Heart left ventricle (tissue), 16 donors: ENCODE measurements at regions not wholly inside any gene's neighbourhood (a gene's known extent, or its start where the extent isn't known, plus 50 kb on each side); places are given as distances from the start of the nearest gene placed in this dataset.
"Not testable (repeated sequence)": the region's sequence is repeated elsewhere in the genome, so short reads cannot be mapped to it uniquely, and the experiment has no call there.

Experiments used
- ATAC-seq, 4 donors: fragments of 200-7000 bp; cut with Tn5 transposase; one replicate each; pipeline ENCODE4 v1.9.1; 2020 to 2022; ENCODE audit warnings: moderate library complexity in 4 of 4, mild to moderate bottlenecking in 3 of 4, moderate number of reproducible peaks in 1 of 4
- DNase-seq, 5 donors: peaks; one replicate each; pipeline ENCODE4 v3.0.0-alpha.2; 2020
- H3K27ac ChIP-seq, 12 donors: fragments of 200-600 bp; sonication (generic) in 4 of 12; one replicate each; pipeline versions ENCODE4 v1.5.0 to v1.8.0; 2016 to 2022; ENCODE audit warnings: mild to moderate bottlenecking in 2 of 12
- H3K27me3 ChIP-seq, 9 donors: fragments of 200-600 bp; sonication (generic) in 2 of 9; one replicate each; pipeline versions ENCODE4 v1.5.1 to v1.8.0; 2016 to 2022; ENCODE audit warnings: mild to moderate bottlenecking in 3 of 9
- H3K36me3 ChIP-seq, 9 donors: fragments of 200-600 bp; sonication (generic) in 2 of 9; one replicate each; pipeline versions ENCODE4 v1.5.0 to v1.8.0; 2018 to 2022; ENCODE audit warnings: mild to moderate bottlenecking in 2 of 9
- H3K4me1 ChIP-seq, 12 donors: fragments of 200-600 bp; sonication (generic) in 4 of 12; one replicate each; pipeline versions ENCODE4 v1.5.0 to v1.8.0; 2016 to 2022; ENCODE audit warnings: mild to moderate bottlenecking in 3 of 12
- H3K4me3 ChIP-seq, 12 donors: fragments of 200-600 bp; sonication (generic) in 4 of 12; one replicate each; pipeline versions ENCODE4 v1.5.0 to v1.8.0; 2017 to 2022; ENCODE audit warnings: mild to moderate bottlenecking in 9 of 12, moderate library complexity in 4 of 12
- H3K9me3 ChIP-seq, 12 donors: fragments of 200-600 bp; sonication (generic) in 4 of 12; one replicate each; pipeline versions ENCODE4 v1.5.0 to v1.8.0; 2016 to 2022; ENCODE audit warnings: mild to moderate bottlenecking in 1 of 12
- POLR2A ChIP-seq, 2 donors: fragments of 450-650 bp; IDR thresholded peaks; one replicate each; pipeline ENCODE4 v1.6.1; 2017; ENCODE audit warnings: antibody characterized with exemption in 2 of 2, mild to moderate bottlenecking in 2 of 2, moderate library complexity in 2 of 2
- WGBS, 4 donors: extraction: QIAGEN DNeasy Blood & Tissue Kit in 2 of 4; methylation state at CpG; one replicate each; pipeline versions ENCODE4 v1.1.5 to v1.1.7; 2013 to 2018; 5-methylcytosine and 5-hydroxymethylcytosine counted together
- intact Hi-C, 10 donors: fragments of 100-400 bp; cut with DNase I; formaldehyde crosslinking; loops; one replicate each; pipeline versions ENCODE4 v1.11.1 to v1.14.2; 2022
- TF ChIP-seq, protein P1 (sequence below), 12 donors: fragments of 200-600 bp; sonication (generic) in 4 of 12; IDR thresholded peaks; one replicate each; pipeline versions ENCODE4 v1.5.0 to v1.8.0; 2018 to 2022; ENCODE audit warnings: antibody characterized with exemption in 12 of 12, mild to moderate bottlenecking in 5 of 12
- donor health status: ischemic (EF 13 %, LVEDD 7.1; RV severe dilation, severe dysfunction).
- donor health status: healthy with polysubstance abuse.
- donor health status: DM: no; HTN: yes; CAD: no.
- donor health status: DM: no; HTN: no; CAD: no.
- donor health status: ischemic (EF 25% LVEDD 6.9; RV normal size, moderate dysfunction).
- donor health status: ischemic (EF 25% LVEDD 5.7; RV mildly dilated, moderate dysfunction).
- donor health status: healthy.
- donor health status: DM: yes; HTN: yes; CAD: no.
- donor health status: ischemic (EF 35%, LVEDD 5.7; RV mildly dilated, moderate dysfunction).
- donor health status: nonischemic (EF 11% LVEDD 7.7; RV severe dilation, severe dysfunction).
- donor health status: DM: yes; HTN: yes; CAD: no.
- donor health status: PGD.
- donor health status: ischemic (EF 29% LVEDD 5.4; RV normal size, mild dysfunction).
- donor health status: nonischemic (EF 23%, LVEDD 6.1; RV moderate dilation, normal function).

DNA sequence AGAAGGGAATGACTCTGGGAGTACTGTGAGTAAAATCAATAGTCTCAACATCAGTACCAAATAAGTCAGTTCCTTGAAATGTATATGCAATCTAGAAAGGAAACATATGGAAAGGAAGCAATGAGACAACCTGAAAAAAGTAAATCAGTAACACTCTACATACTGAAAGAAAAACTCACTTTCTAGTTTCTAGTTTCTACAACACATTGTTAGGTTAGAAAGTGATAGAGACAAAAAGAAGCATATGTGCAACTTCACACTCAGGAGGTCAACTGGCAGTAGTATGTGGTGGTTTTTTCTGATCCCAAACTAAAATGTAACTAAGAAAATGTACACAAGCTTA is 156.5 kb upstream of the SOX6 start:
- ATAC-seq (no peak), DNase-seq (no peak)
- Histone ChIP-seq H3K27ac (no peak overlapping the region), H3K4me3 (no peak overlapping the region), H3K27me3 (no peaks in the 10 kb centered on the region), H3K9me3 (peaks cover 0 to 8% (median 0%) of the 10 kb centered on the region in 12 donors), H3K4me1 (peaks cover 0 to 16% (median 8%) of the 10 kb centered on the region in 12 donors), H3K36me3 (no peaks in the 10 kb centered on the region)
- intact Hi-C loops, result no loop called here
- TF ChIP-seq, protein P1, sequence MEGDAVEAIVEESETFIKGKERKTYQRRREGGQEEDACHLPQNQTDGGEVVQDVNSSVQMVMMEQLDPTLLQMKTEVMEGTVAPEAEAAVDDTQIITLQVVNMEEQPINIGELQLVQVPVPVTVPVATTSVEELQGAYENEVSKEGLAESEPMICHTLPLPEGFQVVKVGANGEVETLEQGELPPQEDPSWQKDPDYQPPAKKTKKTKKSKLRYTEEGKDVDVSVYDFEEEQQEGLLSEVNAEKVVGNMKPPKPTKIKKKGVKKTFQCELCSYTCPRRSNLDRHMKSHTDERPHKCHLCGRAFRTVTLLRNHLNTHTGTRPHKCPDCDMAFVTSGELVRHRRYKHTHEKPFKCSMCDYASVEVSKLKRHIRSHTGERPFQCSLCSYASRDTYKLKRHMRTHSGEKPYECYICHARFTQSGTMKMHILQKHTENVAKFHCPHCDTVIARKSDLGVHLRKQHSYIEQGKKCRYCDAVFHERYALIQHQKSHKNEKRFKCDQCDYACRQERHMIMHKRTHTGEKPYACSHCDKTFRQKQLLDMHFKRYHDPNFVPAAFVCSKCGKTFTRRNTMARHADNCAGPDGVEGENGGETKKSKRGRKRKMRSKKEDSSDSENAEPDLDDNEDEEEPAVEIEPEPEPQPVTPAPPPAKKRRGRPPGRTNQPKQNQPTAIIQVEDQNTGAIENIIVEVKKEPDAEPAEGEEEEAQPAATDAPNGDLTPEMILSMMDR (IDR thresholded peaks at IDR 0.05), result no peak
- no peak for TF ChIP-seq POLR2A (IDR thresholded peaks at IDR 0.05)

GRCh38 chr11:16512198-16512898 is 156.0 kb upstream of the SOX6 start:
- H3K36me3 ChIP-seq, result no peaks in the 10 kb centered on the region
- no peak overlapping the region for H3K4me3 ChIP-seq
- intact Hi-C loops, result no loop called here
- peaks cover 0 to 13% (median 0%) of the 10 kb centered on the region in 12 donors for H3K9me3 ChIP-seq
- TF ChIP-seq, protein P1 (IDR thresholded peaks at IDR 0.05), result no peak
- TF ChIP-seq POLR2A (IDR thresholded peaks at IDR 0.05), result no peak
- peaks cover 0 to 16% (median 8%) of the 10 kb centered on the region in 12 donors for H3K4me1 ChIP-seq
- WGBS, 4 donors, result 78 to 86% (median 81%) methylated on average over 2 of the region's 2 CpGs
- H3K27me3 ChIP-seq, result no peaks in the 10 kb centered on the region
- ATAC-seq (no peak), DNase-seq (no peak)
- peak overlapping the region in 1 of 12 donors; percentile 31 for H3K27ac ChIP-seq

DNA sequence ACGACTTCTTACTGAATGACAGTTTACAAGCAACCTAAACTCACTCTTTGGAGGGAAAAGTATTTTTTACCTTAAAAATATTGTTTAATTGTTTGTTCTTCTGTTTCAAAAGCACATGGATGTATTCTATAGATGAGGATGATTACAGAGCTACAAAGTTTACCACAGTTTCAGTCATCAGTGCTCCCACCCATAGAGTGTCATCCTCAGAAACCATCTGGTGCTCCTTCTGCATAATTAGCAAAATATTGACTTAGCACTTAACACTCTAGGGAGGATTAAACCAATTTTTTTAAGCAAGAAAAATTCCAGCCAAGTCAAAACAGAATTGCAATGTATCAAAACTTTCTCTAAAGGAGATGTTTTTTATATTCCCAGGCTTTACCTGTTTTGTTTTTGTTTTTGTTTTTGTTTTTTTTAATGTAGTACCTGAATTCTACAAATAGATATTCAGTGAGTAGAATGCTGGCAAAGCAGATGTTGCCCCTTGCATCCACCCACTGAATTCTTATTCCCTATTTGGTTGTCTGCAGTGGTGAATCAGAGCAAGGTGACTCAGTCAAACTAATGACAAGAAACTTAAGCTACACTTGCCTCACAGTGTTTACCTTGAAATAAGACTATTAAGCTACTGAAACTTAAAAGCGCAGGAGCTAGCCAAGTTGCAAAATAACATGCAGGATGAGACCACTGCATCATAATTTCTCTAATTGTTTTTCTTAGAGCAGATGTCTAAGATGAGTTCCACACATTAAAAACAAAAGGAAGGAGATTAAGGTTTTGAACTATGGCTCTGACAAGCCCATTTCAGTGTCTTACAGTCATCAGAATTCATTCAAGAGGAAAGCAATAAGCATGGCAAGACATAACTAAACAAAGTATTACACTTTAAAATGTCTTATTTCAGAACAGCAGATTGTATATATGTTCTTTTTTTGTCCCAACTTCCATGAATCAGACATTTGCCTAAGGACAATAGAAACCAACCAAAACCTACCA is 155.1 kb upstream of the SOX6 start:
- Histone ChIP-seq H3K4me3 (no peak overlapping the region), H3K9me3 (peaks cover 0 to 22% (median 0%) of the 10 kb centered on the region in 12 donors), H3K27ac (peak overlapping the region in 2 of 12 donors; percentile 1 to 31), H3K27me3 (no peaks in the 10 kb centered on the region), H3K4me1 (peaks cover 0 to 16% (median 8%) of the 10 kb centered on the region in 12 donors), H3K36me3 (no peaks in the 10 kb centered on the region)
- ATAC-seq, result peak; percentile 39 to 84 (median 60)
- 85 to 97% (median 93%) methylated on average over 2 of the region's 2 CpGs for WGBS, 4 donors
- intact Hi-C loops, result no loop called here
- no peak for DNase-seq
- TF ChIP-seq POLR2A (IDR thresholded peaks at IDR 0.05), result no peak
- TF ChIP-seq, protein P1 (IDR thresholded peaks at IDR 0.05), result no peak

DNA sequence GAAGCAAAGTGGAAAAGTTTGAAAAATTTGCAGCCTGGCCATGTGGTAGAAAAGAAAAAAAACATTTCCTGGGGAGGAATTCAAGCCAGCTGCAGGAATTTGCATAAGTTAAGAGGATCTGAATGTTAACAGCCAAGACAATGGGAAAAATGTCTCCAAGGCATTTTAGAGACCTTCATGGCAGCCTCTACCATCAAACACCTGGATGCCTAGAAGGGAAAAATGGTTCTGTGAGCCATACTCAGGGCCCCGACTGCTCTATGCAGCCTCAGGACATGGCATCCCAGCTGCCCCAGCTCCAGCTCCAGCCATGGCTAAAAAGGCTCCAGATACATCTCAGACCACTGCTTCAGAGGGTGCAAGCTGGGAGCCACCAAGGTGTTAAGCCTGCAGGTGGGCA is 149.1 kb upstream of the SOX6 start:
- peaks cover 0 to 6% (median 0%) of the 10 kb centered on the region in 12 donors for H3K4me1 ChIP-seq
- H3K36me3 ChIP-seq, result no peaks in the 10 kb centered on the region
- H3K9me3 ChIP-seq, result peaks cover 0 to 70% (median 16%) of the 10 kb centered on the region in 12 donors
- no peak for TF ChIP-seq POLR2A (IDR thresholded peaks at IDR 0.05)
- TF ChIP-seq, protein P1 (IDR thresholded peaks at IDR 0.05), result no peak
- ATAC-seq (peak in 1 of 4 donors; percentile 15), DNase-seq (no peak)
- WGBS, 4 donors, result 86 to 100% (median 98%) methylated on average over 1 of the region's 1 CpG
- no peak overlapping the region for H3K27ac ChIP-seq
- no peaks in the 10 kb centered on the region for H3K27me3 ChIP-seq
- intact Hi-C loops, result no loop called here
- H3K4me3 ChIP-seq, result no peak overlapping the region

DNA sequence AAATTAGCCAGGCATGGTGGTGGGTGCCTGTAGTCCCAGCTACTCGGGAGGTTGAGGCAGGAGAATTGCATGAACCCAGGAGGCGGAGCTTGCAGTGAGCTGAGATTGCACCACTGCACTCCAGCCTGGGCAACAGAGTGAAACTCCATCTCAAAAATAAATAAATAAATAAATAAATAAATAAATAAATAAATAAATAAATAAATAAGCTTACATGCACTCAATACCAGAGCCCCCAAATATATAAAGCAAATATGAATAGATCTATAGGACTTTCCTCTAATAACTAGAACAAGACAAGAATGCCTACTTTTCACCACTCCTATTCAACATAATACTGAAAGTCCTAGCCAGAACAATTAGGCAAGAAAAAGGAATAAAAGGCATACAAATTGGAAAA is 147.5 kb upstream of the SOX6 start:
- H3K4me3 ChIP-seq, H3K27ac ChIP-seq, intact Hi-C loops, DNase-seq, H3K36me3 ChIP-seq, H3K4me1 ChIP-seq, H3K27me3 ChIP-seq, ATAC-seq: not testable (repeated sequence)
- WGBS, 4 donors, result 76 to 100% (median 95%) methylated on average over 2 of the region's 2 CpGs
- H3K9me3 ChIP-seq, result peaks cover 0 to 75% (median 16%) of the 10 kb centered on the region in 12 donors
